Stimulated activated CD4-positive, alpha-beta T cell treated with anti-CD3 and anti-CD28 coated beads, Interleukin-1b, Interleukin-23, amount 100 ng/mL, for 4 hours (primary cell): ENCODE measurements at regions not wholly inside any gene's neighbourhood (a gene's known extent, or its start where the extent isn't known, plus 50 kb on each side); places are given as distances from the start of the nearest gene placed in this dataset.

ENCODE experiments used
- DNase-seq, 2 donors: peaks; one replicate each; pipeline ENCODE4 v3.0.0-alpha.2; 2020; ENCODE audit warnings: low read depth in 2 of 2

DNA sequence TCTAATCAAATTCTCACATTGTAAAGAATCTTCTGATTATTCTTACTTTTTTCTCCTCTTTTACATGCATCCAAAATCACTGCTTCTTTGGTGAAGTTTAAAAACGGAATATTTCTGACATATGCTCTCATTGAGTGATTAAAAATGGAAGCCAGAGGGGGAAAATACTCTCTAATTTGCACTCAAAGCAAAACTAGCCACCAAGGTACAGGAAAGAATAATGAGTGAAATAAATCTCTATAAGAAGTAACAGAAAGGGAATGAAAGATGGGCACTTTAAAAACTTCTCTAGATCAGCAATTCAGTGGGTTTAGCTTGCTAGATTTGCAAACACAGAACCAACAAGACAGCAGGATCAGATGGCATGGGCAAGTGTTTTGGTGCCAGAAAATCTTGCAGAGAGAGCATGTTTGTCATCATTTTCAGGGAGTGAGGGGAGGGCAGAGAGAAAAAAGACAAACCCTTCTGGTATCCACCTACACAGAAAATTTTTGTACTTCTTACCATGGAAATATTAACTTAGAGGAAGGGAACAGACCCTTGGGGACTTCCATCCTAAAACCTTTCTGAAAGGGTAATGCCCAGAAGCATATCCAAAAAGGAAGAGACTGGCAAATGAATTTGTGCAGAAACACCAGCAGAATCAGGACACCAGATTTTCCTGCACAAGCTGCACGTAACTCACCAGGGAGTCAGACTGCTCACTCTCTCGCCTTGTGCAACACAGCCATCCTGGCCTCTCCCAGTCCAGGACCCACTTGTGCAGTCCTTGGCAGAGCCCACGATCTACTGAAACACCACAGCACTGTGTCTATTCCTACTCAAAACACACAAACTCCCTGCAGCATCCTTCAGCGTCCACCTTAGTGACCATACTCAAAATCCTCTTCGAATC, 270.2 kb upstream of the PRDM1 start:
- DNase-seq, result no peak

DNA sequence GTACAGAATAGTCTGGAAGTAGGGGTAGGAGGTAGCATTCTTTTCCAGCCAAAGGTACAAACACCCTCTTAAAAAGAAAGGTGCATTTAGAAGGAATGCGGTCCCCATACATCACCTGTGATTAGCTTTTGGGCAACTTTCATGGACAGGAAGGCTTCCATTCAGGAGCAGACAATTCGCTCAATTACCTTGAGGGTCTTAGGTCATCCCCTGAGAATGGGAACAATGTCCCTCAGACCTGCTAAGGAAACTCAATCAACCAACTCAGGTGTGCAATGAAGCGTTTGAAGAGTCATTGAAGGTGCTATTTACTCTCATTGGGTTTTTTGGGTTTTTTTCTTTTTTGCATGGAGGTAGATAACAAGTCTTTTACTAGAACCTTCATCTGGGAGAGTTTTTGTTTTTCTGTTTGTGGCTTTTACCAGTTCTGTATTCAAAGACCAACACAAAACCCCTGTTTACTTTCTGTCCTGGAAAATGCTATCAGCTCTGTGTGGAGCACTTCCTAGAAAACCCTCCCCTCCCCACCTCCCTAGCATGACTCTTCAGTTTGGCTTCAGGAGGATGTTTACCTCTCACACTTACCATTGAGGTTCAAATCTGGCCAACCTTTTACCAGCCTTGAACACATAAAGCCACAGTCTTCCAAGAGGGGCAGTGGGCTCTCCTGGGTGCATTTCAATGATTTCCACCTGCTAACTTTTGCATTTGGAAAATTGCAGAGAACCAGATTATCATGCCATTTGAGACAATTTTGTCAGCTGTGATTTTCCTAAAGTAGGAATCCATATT, 271.2 kb upstream of the PRDM1 start:
- no peak for DNase-seq

DNA sequence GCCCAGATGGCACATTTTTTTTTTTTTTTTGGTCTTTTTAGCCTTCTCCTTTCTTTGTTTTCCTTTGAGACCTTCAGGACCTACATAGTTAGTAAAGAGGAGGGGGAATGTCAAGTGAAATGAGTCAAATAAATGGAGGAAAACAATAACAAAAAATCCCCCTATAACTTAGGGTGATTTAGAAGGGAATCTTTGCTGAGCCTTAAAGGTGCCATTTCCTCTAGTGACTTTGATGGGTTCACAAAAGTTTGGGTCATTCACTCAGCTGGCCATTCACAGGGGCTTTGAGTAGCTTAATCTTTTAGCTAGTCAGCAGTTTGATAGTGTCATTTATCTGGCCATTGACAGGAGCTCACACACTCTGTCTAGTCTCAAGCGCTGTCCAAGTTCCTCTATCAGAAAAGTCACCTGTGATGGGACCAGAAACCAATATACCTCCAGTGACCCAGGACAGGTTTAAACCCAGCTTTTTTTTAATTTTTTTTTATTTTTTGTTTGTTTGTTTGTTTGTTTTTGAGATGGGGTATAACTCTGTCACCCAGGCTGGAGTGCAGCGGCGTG, 275.1 kb upstream of the PRDM1 start:
- no peak for DNase-seq

DNA sequence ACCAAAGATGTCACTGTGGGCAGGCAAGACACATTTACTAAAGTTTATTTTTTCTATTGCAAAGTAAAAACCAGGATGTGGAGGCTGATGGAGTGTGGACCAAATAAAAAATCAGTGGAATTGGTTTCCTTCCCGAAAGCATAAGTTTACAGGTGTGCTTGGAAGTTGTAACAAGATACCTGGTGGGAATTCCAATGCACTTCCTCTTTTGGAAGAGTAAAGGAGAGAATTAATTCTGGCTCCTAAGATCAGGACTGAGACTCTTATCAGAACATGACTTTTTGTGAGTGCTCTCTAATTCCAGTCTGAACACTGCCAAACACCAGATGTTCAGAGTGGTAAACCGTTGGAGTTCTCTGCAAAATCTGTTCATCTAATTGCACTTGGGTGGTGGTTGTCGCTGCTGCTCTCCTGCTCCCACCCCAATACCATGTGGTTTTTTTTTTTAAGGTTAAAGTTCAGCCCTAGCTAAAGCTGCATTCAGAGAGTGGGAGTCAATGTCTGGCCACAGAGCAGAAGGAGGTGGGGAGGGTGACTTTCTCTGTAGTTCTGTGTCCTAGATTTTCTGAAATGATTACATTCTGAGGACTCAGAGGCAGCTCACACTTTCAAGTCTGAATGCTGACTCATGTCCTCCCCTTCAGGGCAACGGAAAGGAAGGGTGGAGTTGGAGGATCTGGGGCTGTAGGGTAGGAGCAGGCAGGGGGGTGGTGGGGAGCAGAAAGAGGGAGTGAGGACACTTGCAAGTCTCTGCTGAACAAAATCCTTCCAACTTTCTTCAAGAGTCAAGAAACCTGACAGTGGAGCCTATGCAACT, 275.8 kb upstream of the PRDM1 start:
- peak in 1 of 2 donors; percentile 28 for DNase-seq

DNA sequence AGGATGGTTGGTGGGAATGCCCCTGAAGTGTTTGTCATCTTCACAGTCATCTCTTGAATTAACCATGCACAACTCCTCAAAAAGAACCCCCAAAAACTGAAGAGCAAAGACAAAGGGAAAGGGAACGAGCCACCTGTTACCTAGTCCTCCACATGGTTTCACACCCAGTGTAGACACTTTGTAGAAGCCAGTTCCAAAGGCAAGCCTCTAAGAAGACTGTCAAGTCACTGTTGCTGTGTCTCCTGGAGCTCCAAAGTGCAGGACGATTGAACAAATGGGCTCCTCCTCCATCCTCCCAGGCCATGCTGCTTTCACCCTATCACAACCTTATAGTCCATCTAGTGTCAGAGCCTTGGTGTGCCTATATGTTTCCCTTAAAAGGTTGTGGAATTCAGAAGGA, 277.6 kb upstream of the PRDM1 start:
- DNase-seq, result no peak

DNA sequence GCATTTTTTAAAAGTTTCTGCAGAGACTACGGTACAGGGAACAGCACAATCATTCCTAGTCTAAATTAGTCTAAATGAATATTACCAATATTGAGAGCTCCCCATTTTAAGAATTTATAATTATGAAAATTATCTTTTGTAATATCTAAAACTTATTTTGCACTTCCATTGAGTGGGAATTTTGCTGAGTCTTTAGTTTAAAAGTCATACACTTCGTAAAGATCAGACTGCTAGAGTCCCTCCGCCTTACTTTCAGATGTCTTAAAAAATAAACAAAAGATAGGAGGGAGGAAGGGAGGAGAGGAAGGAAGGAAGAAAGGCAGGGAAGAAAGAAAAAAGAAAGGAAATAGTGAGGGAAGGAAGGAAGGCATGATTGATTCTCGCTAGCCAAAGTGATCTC, 278.2 kb upstream of the PRDM1 start:
- no peak for DNase-seq

DNA sequence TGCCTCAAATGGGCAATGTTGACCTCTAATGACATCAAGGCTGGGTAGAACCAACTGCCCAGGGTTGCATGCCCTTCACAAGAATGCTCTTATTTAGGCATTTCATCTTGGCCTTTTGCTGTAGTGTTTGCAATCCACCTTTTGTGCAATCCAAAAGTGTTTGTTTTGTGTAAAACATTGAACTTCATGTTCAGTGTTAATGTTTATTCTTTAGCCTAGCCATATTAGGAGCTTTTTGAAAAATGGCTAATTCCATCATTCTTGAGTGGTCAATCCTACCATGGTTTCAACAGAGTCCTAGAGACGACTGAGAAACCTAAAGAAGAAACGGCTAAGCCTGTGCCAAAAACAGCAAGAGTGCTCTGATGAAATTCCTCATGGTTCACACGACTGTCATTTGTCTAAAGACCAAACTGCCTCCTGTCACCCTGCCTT, 279.6 kb upstream of the PRDM1 start:
- DNase-seq, result no peak

DNA sequence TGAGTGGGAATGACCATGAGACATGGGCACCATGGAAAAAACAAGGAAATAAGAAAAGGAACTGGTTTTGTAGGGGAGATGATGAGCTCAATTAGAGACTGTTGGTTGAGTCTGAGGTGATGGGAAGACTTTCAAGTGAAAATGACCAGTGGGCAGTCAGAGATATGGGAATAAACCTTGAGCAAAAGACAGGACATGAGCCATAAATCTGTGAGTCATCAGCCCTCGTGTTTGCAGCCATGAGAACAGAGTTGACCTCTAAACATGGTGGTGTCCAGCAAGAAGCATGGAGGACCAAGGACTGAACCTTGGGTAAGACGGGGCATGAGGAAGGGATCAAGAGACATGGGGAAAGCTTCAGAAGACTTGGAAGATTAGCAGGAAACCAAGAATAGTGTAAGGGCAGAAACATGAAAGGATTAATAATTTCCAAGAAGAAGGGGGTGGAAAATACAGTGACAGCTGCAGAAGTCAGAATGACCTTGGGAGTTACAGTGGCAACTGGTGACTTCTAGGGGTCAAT, 280.6 kb upstream of the PRDM1 start:
- no peak for DNase-seq

DNA sequence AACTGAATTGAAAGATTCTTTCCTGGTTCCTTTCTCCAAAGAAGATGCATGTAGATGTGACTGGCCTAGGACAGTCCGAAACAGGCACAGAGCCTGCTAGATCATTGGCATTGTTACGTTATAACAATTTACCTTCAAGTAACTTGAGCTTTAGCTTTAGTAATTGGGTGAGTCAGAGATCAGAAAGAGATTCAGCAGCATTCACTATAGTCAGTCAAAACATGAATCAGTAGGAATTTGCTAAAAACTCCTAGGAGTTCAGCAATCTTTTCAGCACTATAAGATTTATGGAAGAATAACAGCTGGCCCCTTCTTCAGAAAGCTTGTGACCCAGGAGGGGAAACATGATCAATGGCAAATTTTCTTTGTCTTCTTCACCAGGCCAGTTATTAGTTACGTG, 281.7 kb upstream of the PRDM1 start:
- no peak for DNase-seq

DNA sequence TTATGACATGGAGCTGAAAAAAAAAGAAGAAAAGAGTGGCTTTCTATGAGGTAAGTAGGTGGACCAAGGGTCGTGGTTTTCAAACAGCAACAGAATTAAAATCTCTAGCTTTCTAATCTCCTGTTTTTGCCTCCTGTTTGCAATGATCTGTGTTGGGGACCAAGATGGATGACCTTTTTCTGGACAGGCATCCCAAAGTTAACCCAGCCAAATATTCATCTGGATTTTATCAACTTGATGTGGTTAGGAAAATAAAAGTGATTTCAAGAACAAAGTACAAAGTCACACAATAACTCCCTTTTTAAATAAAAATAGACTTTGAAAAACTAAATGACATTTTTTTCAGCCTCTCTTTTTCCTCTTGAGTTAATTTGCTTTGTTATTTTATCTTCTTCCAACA, 282.1 kb upstream of the PRDM1 start:
- no peak for DNase-seq

DNA sequence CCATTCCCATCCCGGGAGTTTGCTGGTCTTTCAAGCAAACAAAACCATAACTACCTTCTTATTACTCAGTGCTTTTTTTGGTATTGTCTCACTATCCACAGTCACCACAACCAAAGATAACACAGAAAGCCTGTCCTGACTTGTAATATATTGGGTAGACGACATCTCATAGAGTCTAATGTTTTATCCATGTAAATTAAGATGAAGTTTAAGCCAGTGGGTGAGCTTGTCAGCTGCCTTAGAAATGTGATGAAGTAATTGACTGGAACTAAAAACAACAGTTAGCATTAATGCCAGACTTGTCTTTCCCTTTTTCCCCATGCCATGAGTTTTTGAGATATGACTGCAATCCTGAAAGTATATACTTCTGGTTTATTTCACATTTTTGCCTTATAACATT, 282.7 kb upstream of the PRDM1 start:
- no peak for DNase-seq

DNA sequence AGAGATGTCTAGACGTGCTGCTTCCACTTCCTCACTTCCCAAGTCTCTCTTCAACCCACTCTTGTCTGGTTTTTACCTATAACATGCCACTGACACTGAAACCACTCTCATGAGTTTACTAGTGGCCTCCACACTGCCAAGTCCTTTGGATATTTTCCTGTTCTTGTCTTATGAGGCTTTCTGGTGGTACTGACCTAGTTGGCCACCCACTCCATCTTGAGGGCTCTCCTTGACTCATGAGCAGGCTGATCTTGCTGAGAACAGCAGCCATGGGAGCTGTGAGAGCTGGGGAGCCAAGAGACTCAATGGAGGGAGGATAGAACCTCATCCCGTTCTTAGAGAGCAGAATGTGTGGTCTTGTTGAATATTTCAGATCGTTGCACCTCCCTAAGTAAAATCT, 283.4 kb upstream of the PRDM1 start:
- no peak for DNase-seq

DNA sequence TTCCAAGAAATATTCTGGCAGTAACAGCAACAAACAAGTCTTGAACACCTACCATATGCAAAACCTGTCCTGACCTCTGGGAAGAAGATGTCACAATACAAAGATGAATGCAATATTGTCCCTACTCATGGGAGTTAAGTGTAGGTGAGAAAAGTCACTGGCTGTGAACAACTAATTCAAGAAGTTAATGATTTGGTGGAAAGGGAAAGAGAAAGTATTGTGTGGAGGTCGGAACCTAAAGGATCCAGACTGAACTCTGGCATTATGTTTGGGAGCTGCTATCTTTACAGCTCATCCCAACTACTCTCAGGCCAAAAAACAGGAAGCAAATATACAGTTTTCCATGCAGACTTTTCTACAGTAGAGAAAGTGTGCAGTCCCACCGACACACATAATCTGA, 285.3 kb upstream of the PRDM1 start:
- DNase-seq, result no peak

DNA sequence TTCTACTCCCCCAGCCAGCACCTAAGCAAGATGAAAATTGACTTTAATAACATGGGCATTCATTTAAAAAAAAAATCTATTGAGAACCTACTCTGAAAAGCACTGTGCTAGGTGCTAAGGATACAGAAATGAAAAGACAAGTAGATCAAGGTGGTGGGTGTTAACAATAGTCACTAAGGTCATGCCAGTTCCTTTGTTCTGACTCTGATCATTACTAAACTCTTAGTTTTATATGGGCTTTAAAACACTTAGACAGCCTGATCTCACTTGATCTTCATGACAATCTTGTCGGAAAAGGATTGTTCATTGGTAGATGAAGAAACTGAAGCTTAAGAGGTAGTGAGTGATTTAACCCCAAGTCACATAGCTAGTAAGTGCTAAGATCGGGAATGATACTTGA, 285.7 kb upstream of the PRDM1 start:
- DNase-seq, result no peak

DNA sequence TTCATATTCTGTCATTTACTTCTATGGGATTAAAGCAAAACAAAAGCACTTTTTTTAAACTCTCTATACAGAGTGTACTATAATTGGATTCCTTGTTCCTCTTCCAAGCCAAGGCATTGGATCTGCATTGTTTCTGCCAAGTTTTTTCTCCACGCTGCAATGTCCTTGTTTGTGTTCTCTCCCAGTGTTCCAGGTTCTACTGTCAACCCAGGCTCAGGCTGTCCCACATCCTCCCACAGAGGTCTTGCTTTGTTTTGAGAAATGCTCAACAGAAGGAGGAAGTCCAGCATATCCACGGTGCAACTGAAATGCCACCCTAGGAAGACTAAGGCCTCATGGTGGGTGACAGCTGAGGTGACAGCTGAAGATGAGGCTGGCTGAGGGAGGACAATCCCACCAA, 287.1 kb upstream of the PRDM1 start:
- DNase-seq, result no peak

DNA sequence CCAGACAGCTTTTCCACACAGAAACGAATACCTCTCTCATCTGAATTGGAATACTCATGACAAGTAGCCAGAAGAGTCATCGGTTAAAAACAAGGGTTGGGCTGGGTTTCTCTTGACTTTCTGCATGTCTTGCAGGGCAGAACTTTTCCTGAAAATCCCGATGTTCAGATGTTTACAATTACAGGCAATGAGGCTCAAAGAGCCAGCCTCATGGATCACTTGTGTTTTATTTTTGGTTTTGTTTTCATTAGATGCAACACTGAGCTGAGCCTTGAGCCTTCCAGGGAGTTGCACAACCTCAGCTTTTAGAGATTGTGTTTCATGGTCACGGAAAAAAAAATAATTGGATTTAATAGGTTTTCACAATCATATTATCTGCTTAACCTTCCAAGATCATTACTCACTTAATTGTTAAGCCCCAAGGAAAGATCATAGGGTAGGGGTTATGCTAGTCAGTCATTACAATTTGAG, 288.1 kb upstream of the PRDM1 start:
- DNase-seq, result no peak

DNA sequence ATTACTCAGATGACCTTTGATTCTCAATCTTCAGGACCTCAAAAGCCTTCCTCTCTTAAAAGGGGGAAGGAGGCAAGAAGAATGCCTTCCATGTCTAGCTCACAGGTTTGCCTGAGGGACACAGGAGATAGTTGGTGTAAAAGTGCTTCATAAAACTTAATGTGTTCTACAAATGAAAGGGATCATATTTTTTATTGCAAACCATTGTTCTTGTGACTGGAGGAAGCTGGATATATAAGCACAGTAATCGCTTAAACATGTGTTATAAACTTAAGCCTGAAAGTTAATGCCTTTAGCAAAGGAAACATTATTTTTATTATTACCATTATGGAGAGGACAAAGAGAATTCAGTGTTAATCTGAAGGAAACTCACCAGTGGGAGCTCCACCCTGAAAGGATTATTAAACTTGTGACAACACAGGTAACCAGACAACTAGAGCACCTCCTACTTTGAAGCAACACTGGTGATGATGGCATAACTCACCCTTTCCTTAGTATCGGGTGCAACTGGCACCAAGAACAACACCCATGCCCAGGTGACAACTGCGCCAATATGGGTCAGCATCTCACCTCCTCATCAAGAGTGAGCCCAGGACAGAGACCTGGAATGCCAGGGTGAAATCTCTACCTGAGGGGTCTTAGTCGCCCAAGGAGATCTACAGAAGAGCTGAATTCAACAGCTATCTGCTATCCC, 288.7 kb upstream of the PRDM1 start:
- DNase-seq, result no peak

DNA sequence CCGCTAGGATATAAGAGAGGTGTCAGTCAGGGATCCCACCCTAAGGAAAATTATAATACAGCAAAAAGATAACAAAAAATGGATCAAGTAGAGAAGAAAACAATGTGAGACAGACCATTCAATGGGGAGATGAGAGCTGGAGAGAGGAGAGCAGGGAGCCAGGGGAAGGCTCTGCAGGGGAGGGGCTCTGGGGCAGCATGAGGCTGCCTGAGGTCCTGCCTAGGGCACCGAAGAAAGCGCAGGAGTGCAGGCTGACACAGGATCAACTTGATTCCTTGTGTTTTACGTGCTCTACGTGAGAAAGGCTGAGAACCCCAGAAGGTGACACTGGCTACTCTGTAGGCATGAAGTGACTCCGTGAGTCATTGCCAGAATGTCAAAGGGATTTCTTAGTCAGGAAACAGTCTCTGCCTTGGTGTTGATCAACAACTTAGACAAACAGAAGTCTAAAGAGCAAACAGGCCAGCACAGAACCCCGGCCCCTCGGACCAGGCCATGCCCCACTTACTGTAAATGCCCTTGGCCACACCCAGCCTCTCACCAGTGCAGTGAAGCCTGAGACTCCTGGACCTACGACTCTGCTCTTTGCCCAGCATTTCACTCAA, 290.1 kb upstream of the PRDM1 start:
- no peak for DNase-seq

DNA sequence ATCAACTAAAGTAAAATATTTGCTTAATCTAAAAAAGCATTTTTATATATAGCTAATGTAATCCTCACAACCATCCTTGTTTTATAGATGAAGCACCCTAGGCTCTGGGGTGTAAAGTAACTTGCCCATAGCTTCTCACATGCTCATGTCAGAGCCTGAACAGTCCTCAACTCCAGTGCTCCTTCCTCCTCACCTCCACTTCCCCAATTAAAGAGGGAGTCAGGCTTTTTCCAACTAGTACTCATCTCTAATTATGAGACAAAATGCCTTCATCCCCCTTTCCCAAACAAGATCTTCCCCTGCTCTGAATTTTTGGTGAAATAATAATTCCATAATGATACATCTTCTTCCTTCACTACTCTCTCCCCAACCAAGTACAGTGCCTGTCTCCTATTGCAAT, 290.8 kb upstream of the PRDM1 start:
- DNase-seq, result no peak

DNA sequence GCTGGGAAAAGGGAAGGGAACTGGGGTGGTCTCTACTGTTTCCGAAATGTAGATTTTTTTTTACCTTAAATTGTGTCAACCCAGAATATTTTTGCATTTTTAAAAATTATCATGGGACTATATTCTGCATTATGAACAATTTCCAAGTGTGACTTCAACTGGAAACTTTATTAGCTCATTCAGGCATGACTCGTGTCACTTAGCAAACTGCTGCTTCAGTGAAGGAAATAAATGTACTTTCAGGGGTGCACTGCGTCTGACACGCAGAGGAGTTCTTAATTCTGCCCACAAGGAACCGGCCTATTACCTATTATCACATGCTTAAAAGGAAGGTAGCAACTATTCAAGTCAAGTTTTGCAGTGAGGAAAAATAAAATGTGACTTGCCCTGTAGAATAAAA, 291.3 kb upstream of the PRDM1 start:
- DNase-seq, result no peak

DNA sequence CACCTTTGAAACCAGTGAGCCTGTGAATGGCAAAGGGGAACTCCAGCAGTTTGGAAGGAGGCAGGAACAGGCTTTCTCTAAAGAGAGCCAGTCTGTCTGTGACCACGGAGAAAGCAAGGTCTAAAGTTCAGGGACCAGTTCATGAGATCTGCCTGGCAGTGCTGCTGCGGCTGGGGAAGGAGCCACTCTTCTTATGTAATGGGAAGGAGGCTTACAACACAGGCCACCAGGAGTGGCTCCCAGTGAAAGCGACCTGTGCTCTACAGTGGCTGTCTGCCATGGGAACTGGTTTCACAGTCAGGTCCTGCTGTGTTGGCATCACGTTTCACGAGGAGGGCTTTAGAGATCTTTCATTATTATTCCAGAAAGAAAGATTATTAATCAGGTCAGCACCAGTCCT, 291.9 kb upstream of the PRDM1 start:
- no peak for DNase-seq
